Breast epithelium (tissue), 4 donors: ENCODE measurements at regions not wholly inside any gene's neighbourhood (a gene's known extent, or its start where the extent isn't known, plus 50 kb on each side); places are given as distances from the start of the nearest gene placed in this dataset.
"Not testable (repeated sequence)": the region's sequence is repeated elsewhere in the genome, so short reads cannot be mapped to it uniquely, and the experiment has no call there.

Experiments used
- DNase-seq, 2 donors: peaks; one replicate each; pipeline ENCODE4 v3.0.0-alpha.2; 2019; ENCODE audit warnings: low spot score in 2 of 2
- H3K27ac ChIP-seq, 2 donors: fragments of 200-600 bp; sonication (generic) in 1 of 2; one replicate each; pipeline ENCODE4 v1.5.1; 2016 to 2019; ENCODE audit warnings: mild to moderate bottlenecking in 1 of 2
- H3K27me3 ChIP-seq, 2 donors: fragments of 200-600 bp; sonication (generic) in 1 of 2; one replicate each; pipeline versions ENCODE4 v1.5.1 to v1.6.0; 2017 to 2019; ENCODE audit warnings: control low read depth in 1 of 2, mild to moderate bottlenecking in 1 of 2
- H3K36me3 ChIP-seq: fragments of 200-600 bp; one replicate; pipeline ENCODE4 v1.5.1; 2019
- H3K4me1 ChIP-seq, 2 donors: fragments of 200-600 bp; sonication (generic); one replicate each; pipeline ENCODE4 v1.5.1; 2016 to 2019; ENCODE audit warnings: control low read depth in 1 of 2
- H3K4me3 ChIP-seq, 3 donors: fragments of 200-600 bp; sonication (generic); 1 replicate in 2 of 3; 2 replicates in 1 of 3; pipeline ENCODE4 v1.5.1; 2016 to 2019; ENCODE audit warnings: mild to moderate bottlenecking in 3 of 3, moderate library complexity in 2 of 3
- H3K9me3 ChIP-seq, 2 donors: fragments of 200-600 bp; sonication (generic) in 1 of 2; one replicate each; pipeline ENCODE4 v1.5.1; 2016 to 2019; ENCODE audit warnings: control low read depth in 1 of 2
- CTCF ChIP-seq, 3 donors: fragments of 450-650 bp; IDR thresholded peaks; one replicate each; pipeline ENCODE4 v1.5.1; 2016 to 2017; ENCODE audit warnings: antibody characterized with exemption in 3 of 3, mild to moderate bottlenecking in 3 of 3, moderate library complexity in 3 of 3
- POLR2A ChIP-seq: fragments of 450-650 bp; IDR thresholded peaks from one replicate; pipeline ENCODE4 v1.6.1; 2016; ENCODE audit warnings: antibody characterized with exemption, mild to moderate bottlenecking, moderate library complexity
- POLR2AphosphoS5 ChIP-seq, 3 donors: sonication (generic); formaldehyde crosslinking; IDR thresholded peaks; one replicate each; pipeline ENCODE4 v1.6.1; 2017; ENCODE audit warnings: antibody characterized with exemption in 3 of 3
- intact Hi-C: fragments of 100-400 bp; cut with DNase I; formaldehyde crosslinking; loops from one replicate; pipeline ENCODE4 v1.15.1; 2023; ENCODE audit warnings: low total_unique reads

GRCh38 chr15:91445695-91446228 is 345.7 kb downstream of the SV2B start:
- intact Hi-C loops: no loop called here
- no peaks in the 10 kb centered on the region for H3K27me3 ChIP-seq
- DNase-seq: no peak
- no peak for TF ChIP-seq CTCF (IDR thresholded peaks at IDR 0.05)
- no peak for TF ChIP-seq POLR2A
- TF ChIP-seq POLR2AphosphoS5 (IDR thresholded peaks at IDR 0.05): no peak
- no peak overlapping the region for H3K27ac ChIP-seq
- no peaks in the 10 kb centered on the region for H3K4me1 ChIP-seq
- H3K4me3 ChIP-seq: no peak overlapping the region
- H3K9me3 ChIP-seq: no peaks in the 10 kb centered on the region
- no peaks in the 10 kb centered on the region for H3K36me3 ChIP-seq

- H3K4me1 ChIP-seq: no peaks in the 10 kb centered on the region
- H3K4me3 ChIP-seq: no peak overlapping the region
- no peak overlapping the region for H3K27ac ChIP-seq
- no peaks in the 10 kb centered on the region for H3K27me3 ChIP-seq
- no peak for TF ChIP-seq POLR2A
- TF ChIP-seq CTCF (IDR thresholded peaks at IDR 0.05): no peak
- TF ChIP-seq POLR2AphosphoS5 (IDR thresholded peaks at IDR 0.05): no peak
- H3K9me3 ChIP-seq: no peaks in the 10 kb centered on the region
- no peak for DNase-seq
- no peaks in the 10 kb centered on the region for H3K36me3 ChIP-seq
- intact Hi-C loops: no loop called here
These were observed 348.1 kb downstream of the SV2B start for GRCh38 chr15:91447991-91448644.

DNA sequence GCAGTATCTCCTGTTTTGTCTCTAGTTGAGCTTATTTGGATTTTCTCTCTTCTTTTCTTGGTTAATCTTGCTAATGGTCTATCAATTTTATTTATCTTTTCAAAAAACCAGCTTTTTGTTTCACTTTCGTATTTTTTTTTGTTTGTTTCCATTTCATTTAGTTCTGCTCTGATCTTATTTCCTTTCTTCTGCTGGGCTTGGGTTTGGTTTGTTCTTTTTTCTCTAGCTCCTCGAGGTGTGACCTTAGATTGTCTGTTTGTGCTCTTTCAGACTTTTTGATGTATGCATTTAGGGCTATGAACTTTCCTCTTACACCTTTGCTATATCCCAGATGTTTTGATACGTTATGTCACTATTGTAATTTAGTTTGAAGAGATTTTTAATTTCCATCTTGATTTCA is 353.3 kb downstream of the SV2B start:
- intact Hi-C loops, H3K4me3 ChIP-seq, H3K27me3 ChIP-seq, H3K36me3 ChIP-seq, H3K4me1 ChIP-seq, H3K27ac ChIP-seq, DNase-seq: not testable (repeated sequence)
- H3K9me3 ChIP-seq: peaks cover 0 to 14% of the 10 kb centered on the region in 2 donors

DNA sequence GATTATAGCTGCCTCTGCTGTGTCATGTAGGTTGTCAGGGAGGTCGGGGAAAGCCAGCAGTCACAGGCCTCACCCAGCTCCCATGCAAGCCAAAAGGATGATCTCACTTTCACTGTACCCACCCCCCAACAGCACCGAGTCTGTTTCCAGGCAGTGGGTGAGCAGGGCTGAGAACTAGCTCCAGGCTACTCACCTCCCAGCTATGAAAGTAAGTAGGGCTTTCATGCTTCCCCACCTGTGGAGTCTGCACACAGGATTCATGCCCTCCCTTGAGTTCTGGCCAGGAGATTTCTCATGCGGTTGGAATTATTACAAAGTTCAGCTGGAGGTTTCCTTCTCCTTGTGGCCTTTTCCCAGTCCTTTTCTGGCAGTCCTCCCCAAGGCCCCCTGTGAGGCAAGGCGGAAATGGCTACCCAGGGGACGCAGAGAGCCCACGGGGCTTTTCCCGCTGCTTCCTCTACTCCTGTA is 356.2 kb downstream of the SV2B start:
- peaks cover 0 to 14% of the 10 kb centered on the region in 2 donors for H3K9me3 ChIP-seq
- peak overlapping the region; percentile 45 to 62 for H3K27ac ChIP-seq
- no peaks in the 10 kb centered on the region for H3K36me3 ChIP-seq
- intact Hi-C loops: no loop called here
- H3K4me3 ChIP-seq: no peak overlapping the region
- DNase-seq: peak in 1 of 2 donors; percentile 44
- H3K27me3 ChIP-seq: no peaks in the 10 kb centered on the region
- H3K4me1 ChIP-seq: no peaks in the 10 kb centered on the region
- TF ChIP-seq POLR2A: no peak
- TF ChIP-seq CTCF (IDR thresholded peaks at IDR 0.05): no peak
- no peak for TF ChIP-seq POLR2AphosphoS5 (IDR thresholded peaks at IDR 0.05)

GRCh38 chr15:91456921-91457320 is 356.9 kb downstream of the SV2B start:
- Histone ChIP-seq H3K27me3 (no peaks in the 10 kb centered on the region), H3K4me1 (no peaks in the 10 kb centered on the region), H3K9me3 (peaks cover 0 to 14% of the 10 kb centered on the region in 2 donors), H3K36me3 (no peaks in the 10 kb centered on the region), H3K27ac (peak overlapping the region; percentile 45 to 62), H3K4me3 (no peak overlapping the region)
- TF ChIP-seq POLR2AphosphoS5 (IDR thresholded peaks at IDR 0.05): no peak
- no peak for TF ChIP-seq CTCF (IDR thresholded peaks at IDR 0.05)
- no peak for TF ChIP-seq POLR2A
- intact Hi-C loops: no loop called here
- no peak for DNase-seq
